H9 (cell line): ENCODE measurements at regions not wholly inside any gene's neighbourhood (a gene's known extent, or its start where the extent isn't known, plus 50 kb on each side); places are given as distances from the start of the nearest gene placed in this dataset.

Source experiments
- DNase-seq: peaks from one replicate; pipeline ENCODE4 v3.0.0-alpha.2; 2017
- H2AFZ ChIP-seq: one replicate; pipeline ENCODE4 v1.6.1; 2013; ENCODE audit warnings: mild to moderate bottlenecking, low read length, control low read depth, moderate library complexity
- H2AK5ac ChIP-seq: 2 replicates; pipeline ENCODE4 v1.6.1; 2013; ENCODE audit warnings: low read length, control low read depth, mixed read lengths; ENCODE audit not compliant: insufficient read length
- H2BK120ac ChIP-seq: one replicate; pipeline ENCODE4 v1.6.1; 2013; ENCODE audit warnings: low read depth, mild to moderate bottlenecking, low read length, control low read depth, inconsistent platforms; ENCODE audit not compliant: poor library complexity, severe bottlenecking
- H2BK12ac ChIP-seq: 2 replicates; pipeline ENCODE4 v1.6.1; 2013; ENCODE audit warnings: low read length, control low read depth, mixed read lengths, low read depth; ENCODE audit not compliant: insufficient read length
- H2BK15ac ChIP-seq: 2 replicates; pipeline ENCODE4 v1.6.1; 2013; ENCODE audit warnings: low read depth, low read length, control low read depth
- H2BK20ac ChIP-seq: one replicate; pipeline ENCODE4 v1.6.1; 2013; ENCODE audit warnings: low read depth, mild to moderate bottlenecking, low read length, control low read depth, inconsistent platforms; ENCODE audit not compliant: poor library complexity, severe bottlenecking
- H2BK5ac ChIP-seq: 2 replicates; pipeline ENCODE4 v1.6.1; 2013; ENCODE audit warnings: low read length, control low read depth, mixed read lengths; ENCODE audit not compliant: insufficient read length
- H3K14ac ChIP-seq: 2 replicates; pipeline ENCODE4 v1.6.1; 2013; ENCODE audit warnings: low read length, control low read depth; ENCODE audit not compliant: insufficient read depth
- H3K18ac ChIP-seq: 2 replicates; pipeline ENCODE4 v1.6.1; 2013; ENCODE audit warnings: low read depth, mild to moderate bottlenecking, mixed read lengths, low read length, control low read depth; ENCODE audit not compliant: insufficient read length
- H3K23ac ChIP-seq: 2 replicates; pipeline ENCODE4 v1.6.1; 2013; ENCODE audit warnings: low read length, control low read depth, mixed read lengths, low read depth; ENCODE audit not compliant: insufficient read length
- H3K23me2 ChIP-seq: 2 replicates; pipeline ENCODE4 v1.6.1; 2013; ENCODE audit warnings: low read depth, mild to moderate bottlenecking, mixed read lengths, low read length, control low read depth; ENCODE audit not compliant: insufficient read length, poor library complexity, severe bottlenecking
- H3K27ac ChIP-seq: 2 replicates; pipeline ENCODE4 v1.5.1; 2013; ENCODE audit warnings: low read length, control low read depth, mixed read lengths, low read depth; ENCODE audit not compliant: insufficient read length
- H3K27me3 ChIP-seq: 2 replicates; pipeline ENCODE4 v1.6.1; 2013; ENCODE audit warnings: low read length, control low read depth, inconsistent platforms; ENCODE audit not compliant: insufficient read depth
- H3K4ac ChIP-seq: 2 replicates; pipeline ENCODE4 v1.6.1; 2013; ENCODE audit warnings: low read depth, mild to moderate bottlenecking, control low read depth, inconsistent platforms, low read length, moderate library complexity
- H3K4me1 ChIP-seq: 2 replicates; pipeline ENCODE4 v1.6.1; 2013; ENCODE audit warnings: low read length, control low read depth, inconsistent platforms; ENCODE audit not compliant: insufficient read depth
- H3K4me2 ChIP-seq: 2 replicates; pipeline ENCODE4 v1.6.1; 2013; ENCODE audit warnings: low read length, control low read depth, mixed read lengths; ENCODE audit not compliant: insufficient read length, insufficient read depth
- H3K56ac ChIP-seq: 2 replicates; pipeline ENCODE4 v1.6.1; 2013; ENCODE audit warnings: low read depth, mild to moderate bottlenecking, mixed read lengths, low read length, control low read depth; ENCODE audit not compliant: insufficient read length
- H3K79me1 ChIP-seq: 2 replicates; pipeline ENCODE4 v1.6.1; 2013; ENCODE audit warnings: low read depth, mild to moderate bottlenecking, moderate library complexity, low read length, control low read depth, inconsistent platforms; ENCODE audit not compliant: insufficient read depth, poor library complexity, severe bottlenecking
- H3K79me2 ChIP-seq: 2 replicates; pipeline ENCODE4 v1.6.1; 2013; ENCODE audit warnings: low read length, control low read depth, inconsistent platforms; ENCODE audit not compliant: insufficient read depth
- H3K9ac ChIP-seq: 2 replicates; pipeline ENCODE4 v1.6.1; 2013; ENCODE audit warnings: low read length, control low read depth, mixed read lengths; ENCODE audit not compliant: insufficient read length; ENCODE audit errors: extremely low read depth
- H3K9me3 ChIP-seq: one replicate; pipeline ENCODE4 v1.6.1; 2013; ENCODE audit warnings: low read depth, low read length, inconsistent platforms; ENCODE audit not compliant: control insufficient read depth
- H3T11ph ChIP-seq: one replicate; pipeline ENCODE4 v1.6.1; 2013; ENCODE audit warnings: mild to moderate bottlenecking, low read length, control low read depth, inconsistent platforms
- H4K20me1 ChIP-seq: one replicate; pipeline ENCODE4 v1.6.1; 2013; ENCODE audit not compliant: control insufficient read depth, insufficient read length, insufficient read depth
- H4K5ac ChIP-seq: 2 replicates; pipeline ENCODE4 v1.6.1; 2013; ENCODE audit warnings: low read depth, mild to moderate bottlenecking, mixed read lengths, low read length, control low read depth; ENCODE audit not compliant: insufficient read length
- H4K8ac ChIP-seq: replicated peaks from 2 replicates; pipeline ENCODE4 v1.6.1; 2013; ENCODE audit warnings: low read length, control low read depth, mixed read lengths, low read depth; ENCODE audit not compliant: insufficient read length
- H4K91ac ChIP-seq: 2 replicates; pipeline ENCODE4 v1.6.1; 2013; ENCODE audit warnings: low read depth, mild to moderate bottlenecking, moderate library complexity, mixed read lengths, low read length, control low read depth; ENCODE audit not compliant: insufficient read length
- H3K27ac Mint-ChIP-seq, 3 experiments: 2 replicates in 2 of 3; 3 replicates in 1 of 3; pipeline ENCODE4 v1.8.0; 2020 to 2021; ENCODE audit warnings: mixed read lengths in 3 of 3, mild to moderate bottlenecking in 1 of 3, moderate library complexity in 1 of 3
- H3K27me3 Mint-ChIP-seq: 2 replicates; pipeline ENCODE4 v1.8.0; 2021; ENCODE audit warnings: low read depth, mild to moderate bottlenecking, moderate library complexity, mixed read lengths
- H3K36me3 Mint-ChIP-seq, 3 experiments: 2 replicates in 2 of 3; 3 replicates in 1 of 3; pipeline ENCODE4 v1.8.0; 2020 to 2021; ENCODE audit warnings: low read depth in 3 of 3, mixed read lengths in 3 of 3; ENCODE audit not compliant: insufficient read depth in 1 of 3
- H3K4me1 Mint-ChIP-seq, 2 experiments: 2 replicates each; pipeline ENCODE4 v1.8.0; 2020; ENCODE audit warnings: mixed read lengths in 2 of 2
- H3K4me3 Mint-ChIP-seq, 2 experiments: 2 replicates in 1 of 2; 3 replicates in 1 of 2; pipeline ENCODE4 v1.8.0; 2020 to 2021; ENCODE audit warnings: mild to moderate bottlenecking in 2 of 2, mixed read lengths in 2 of 2, moderate library complexity in 1 of 2
- H3K9me3 Mint-ChIP-seq, 2 experiments: 2 replicates in 1 of 2; 3 replicates in 1 of 2; pipeline ENCODE4 v1.8.0; 2020; ENCODE audit warnings: mild to moderate bottlenecking in 2 of 2, mixed read lengths in 2 of 2, moderate library complexity in 1 of 2
- CTCF ChIP-seq: fragments of 200-600 bp; sonication (generic); conservative IDR thresholded peaks from 3 replicates; pipeline ENCODE4 v1.8.0; 2021; ENCODE audit warnings: antibody characterized with exemption, mild to moderate bottlenecking
- WGBS: extraction: QIAGEN DNeasy Blood & Tissue Kit; methylation state at CpG from one replicate; pipeline ENCODE4 v1.1.7; 2013; ENCODE audit warnings: missing lambda C conversion rate, low lambda C conversion rate, mixed read lengths; ENCODE audit not compliant: insufficient read length; ENCODE audit errors: extremely low coverage; 5-methylcytosine and 5-hydroxymethylcytosine counted together

- H3K56ac ChIP-seq = no peak overlapping the region
- H3K23ac ChIP-seq = no peak overlapping the region
- no peak for TF ChIP-seq CTCF
- H4K91ac ChIP-seq = no peak overlapping the region
- no peak overlapping the region for H3T11ph ChIP-seq
- no peak overlapping the region; a peak in 1 of 7 replicates for H3K27ac Mint-ChIP-seq
- H3K4me1 Mint-ChIP-seq = peaks cover 0 to 3% of the 10 kb centered on the region in 2 experiments; a peak in 2 of 4 replicates
- peaks cover 13 to 22% of the 10 kb centered on the region in 2 experiments for H3K9me3 Mint-ChIP-seq
- no peak overlapping the region for H3K9ac ChIP-seq
- no peak overlapping the region for H2BK12ac ChIP-seq
- no peaks in the 10 kb centered on the region for H3K79me2 ChIP-seq
- no peaks in the 10 kb centered on the region for H3K23me2 ChIP-seq
- H4K5ac ChIP-seq = no peak overlapping the region
- peaks cover 9 to 20% (median 16%) of the 10 kb centered on the region in 3 experiments for H3K36me3 Mint-ChIP-seq
- no peaks in the 10 kb centered on the region for H3K4me1 ChIP-seq
- H2BK15ac ChIP-seq = no peak overlapping the region
- no peaks in the 10 kb centered on the region for H3K27me3 ChIP-seq
- H2BK5ac ChIP-seq = no peak overlapping the region
- no peak overlapping the region for H2BK20ac ChIP-seq
- H4K8ac ChIP-seq = no peak overlapping the region
- H3K4ac ChIP-seq = no peak overlapping the region
- H3K18ac ChIP-seq = no peak overlapping the region
- no peaks in the 10 kb centered on the region for H3K27me3 Mint-ChIP-seq
- H3K4me3 Mint-ChIP-seq = no peak overlapping the region
- H3K9me3 ChIP-seq = no peaks in the 10 kb centered on the region
- DNase-seq = no peak
- H3K79me1 ChIP-seq = no peaks in the 10 kb centered on the region
- WGBS = no CpG with 5 or more reads among the region's 5 CpGs
- no peak overlapping the region for H3K27ac ChIP-seq
- H3K14ac ChIP-seq = no peak overlapping the region
- no peak overlapping the region for H3K4me2 ChIP-seq
- H4K20me1 ChIP-seq = no peaks in the 10 kb centered on the region
- H2AK5ac ChIP-seq = no peak overlapping the region
- peak overlapping the region; percentile 89 for H2AFZ ChIP-seq
- no peak overlapping the region for H2BK120ac ChIP-seq
These were observed 262.2 kb upstream of the PABPC4L start for GRCh38 chr4:134463771-134464170.
